ENCODE measurements at regions not wholly inside any gene's neighbourhood (a gene's known extent, or its start where the extent isn't known, plus 50 kb on each side); places are given as distances from the start of the nearest gene placed in this dataset.

DNA sequence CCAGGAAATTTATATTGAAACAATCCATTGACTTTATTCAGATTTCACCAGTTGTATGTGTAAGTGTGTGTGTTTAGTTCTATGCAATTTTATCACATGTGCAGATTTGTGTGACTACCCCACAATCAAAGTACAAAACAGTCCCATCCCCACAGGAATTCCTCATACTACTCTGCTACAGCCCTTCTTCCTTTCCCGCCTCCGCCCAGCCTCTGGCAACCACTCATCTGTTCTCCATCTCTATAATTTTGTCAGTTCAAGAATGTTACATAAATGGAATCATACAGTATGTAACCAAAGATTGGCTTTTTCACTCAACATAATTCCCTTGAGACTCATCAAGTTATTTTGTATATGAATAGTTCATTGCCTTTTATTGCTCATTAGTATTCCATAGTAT, 289.1 kb downstream of the GADD45G start:
- TF ChIP-seq, protein P1, sequence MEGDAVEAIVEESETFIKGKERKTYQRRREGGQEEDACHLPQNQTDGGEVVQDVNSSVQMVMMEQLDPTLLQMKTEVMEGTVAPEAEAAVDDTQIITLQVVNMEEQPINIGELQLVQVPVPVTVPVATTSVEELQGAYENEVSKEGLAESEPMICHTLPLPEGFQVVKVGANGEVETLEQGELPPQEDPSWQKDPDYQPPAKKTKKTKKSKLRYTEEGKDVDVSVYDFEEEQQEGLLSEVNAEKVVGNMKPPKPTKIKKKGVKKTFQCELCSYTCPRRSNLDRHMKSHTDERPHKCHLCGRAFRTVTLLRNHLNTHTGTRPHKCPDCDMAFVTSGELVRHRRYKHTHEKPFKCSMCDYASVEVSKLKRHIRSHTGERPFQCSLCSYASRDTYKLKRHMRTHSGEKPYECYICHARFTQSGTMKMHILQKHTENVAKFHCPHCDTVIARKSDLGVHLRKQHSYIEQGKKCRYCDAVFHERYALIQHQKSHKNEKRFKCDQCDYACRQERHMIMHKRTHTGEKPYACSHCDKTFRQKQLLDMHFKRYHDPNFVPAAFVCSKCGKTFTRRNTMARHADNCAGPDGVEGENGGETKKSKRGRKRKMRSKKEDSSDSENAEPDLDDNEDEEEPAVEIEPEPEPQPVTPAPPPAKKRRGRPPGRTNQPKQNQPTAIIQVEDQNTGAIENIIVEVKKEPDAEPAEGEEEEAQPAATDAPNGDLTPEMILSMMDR (IDR thresholded peaks at IDR 0.05): no peak
- no peak for TF ChIP-seq POLR2A (IDR thresholded peaks at IDR 0.05)
- TF ChIP-seq EP300 (IDR thresholded peaks at IDR 0.05): no peak

Data from suprapubic skin (tissue), 3 donors.